ENCODE measurements at regions not wholly inside any gene's neighbourhood (a gene's known extent, or its start where the extent isn't known, plus 50 kb on each side); places are given as distances from the start of the nearest gene placed in this dataset.

DNA sequence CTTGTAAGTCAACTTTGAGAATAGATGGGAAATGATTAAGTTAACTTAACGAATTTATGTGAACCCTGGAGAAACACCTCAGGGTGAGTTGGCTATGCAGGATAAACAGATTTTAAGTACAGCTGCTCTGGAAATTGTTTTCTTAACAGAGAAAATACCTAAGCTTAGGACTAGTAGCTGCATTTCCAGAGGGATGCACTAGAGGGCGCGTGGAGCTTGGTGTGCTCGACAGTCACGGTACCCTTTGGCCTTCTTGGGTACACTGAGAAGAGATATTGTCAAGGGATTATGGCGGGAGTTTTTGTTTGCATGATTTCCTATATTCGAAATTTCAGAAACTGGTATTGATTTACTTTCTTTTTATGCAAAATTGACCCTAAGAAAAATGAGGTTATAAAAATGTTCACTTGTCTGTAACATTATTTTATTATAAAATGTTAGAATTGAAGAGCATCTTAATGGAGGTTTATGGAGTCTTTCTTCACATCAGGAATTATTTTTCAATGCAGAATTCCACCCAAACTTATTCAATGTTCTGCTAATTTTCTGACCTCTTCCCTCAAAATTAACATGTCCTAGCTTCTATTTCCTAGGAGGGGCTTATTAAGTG lies 58.4 kb upstream of the MYO3A start:
- TF ChIP-seq, protein P1, sequence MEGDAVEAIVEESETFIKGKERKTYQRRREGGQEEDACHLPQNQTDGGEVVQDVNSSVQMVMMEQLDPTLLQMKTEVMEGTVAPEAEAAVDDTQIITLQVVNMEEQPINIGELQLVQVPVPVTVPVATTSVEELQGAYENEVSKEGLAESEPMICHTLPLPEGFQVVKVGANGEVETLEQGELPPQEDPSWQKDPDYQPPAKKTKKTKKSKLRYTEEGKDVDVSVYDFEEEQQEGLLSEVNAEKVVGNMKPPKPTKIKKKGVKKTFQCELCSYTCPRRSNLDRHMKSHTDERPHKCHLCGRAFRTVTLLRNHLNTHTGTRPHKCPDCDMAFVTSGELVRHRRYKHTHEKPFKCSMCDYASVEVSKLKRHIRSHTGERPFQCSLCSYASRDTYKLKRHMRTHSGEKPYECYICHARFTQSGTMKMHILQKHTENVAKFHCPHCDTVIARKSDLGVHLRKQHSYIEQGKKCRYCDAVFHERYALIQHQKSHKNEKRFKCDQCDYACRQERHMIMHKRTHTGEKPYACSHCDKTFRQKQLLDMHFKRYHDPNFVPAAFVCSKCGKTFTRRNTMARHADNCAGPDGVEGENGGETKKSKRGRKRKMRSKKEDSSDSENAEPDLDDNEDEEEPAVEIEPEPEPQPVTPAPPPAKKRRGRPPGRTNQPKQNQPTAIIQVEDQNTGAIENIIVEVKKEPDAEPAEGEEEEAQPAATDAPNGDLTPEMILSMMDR (conservative IDR thresholded peaks at IDR 0.05; ENCODE audit: low read length): peak; percentile 98
- TF ChIP-seq EZH2phosphoT487 (IDR thresholded peaks at IDR 0.05; ENCODE audit: borderline replicate concordance, low read depth, low read length): no peak

All from OCI-LY7 (cell line).